Iris pigment epithelial cell (primary cell): ENCODE measurements at regions not wholly inside any gene's neighbourhood (a gene's known extent, or its start where the extent isn't known, plus 50 kb on each side); places are given as distances from the start of the nearest gene placed in this dataset.
"Not testable (repeated sequence)": the region's sequence is repeated elsewhere in the genome, so short reads cannot be mapped to it uniquely, and the experiment has no call there.

Source experiments
- DNase-seq: peaks from one replicate; pipeline ENCODE4 v3.0.0-alpha.2; 2011; ENCODE audit warnings: low read depth

DNA sequence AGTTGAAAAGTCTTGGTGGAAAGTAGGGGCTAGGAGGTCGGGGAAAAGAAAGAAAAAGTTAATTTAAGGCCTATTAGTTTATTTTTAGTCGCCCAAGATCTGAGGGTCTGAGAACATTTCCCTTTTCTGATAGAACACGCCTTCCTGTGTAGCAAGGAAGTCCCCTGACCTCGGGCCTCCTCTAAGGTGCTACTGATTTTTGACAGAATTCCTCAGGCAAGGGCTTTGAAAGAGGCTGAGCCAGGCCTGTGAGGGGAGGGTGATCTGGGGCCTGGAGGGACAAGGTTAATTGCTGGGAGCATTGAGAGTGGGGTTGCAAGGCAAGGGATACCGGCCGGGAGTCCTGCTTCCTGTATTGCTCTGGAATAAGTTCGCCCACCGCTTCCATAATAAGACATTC lies 131.4 kb upstream of the MYCN start:
- DNase-seq = no peak

DNA sequence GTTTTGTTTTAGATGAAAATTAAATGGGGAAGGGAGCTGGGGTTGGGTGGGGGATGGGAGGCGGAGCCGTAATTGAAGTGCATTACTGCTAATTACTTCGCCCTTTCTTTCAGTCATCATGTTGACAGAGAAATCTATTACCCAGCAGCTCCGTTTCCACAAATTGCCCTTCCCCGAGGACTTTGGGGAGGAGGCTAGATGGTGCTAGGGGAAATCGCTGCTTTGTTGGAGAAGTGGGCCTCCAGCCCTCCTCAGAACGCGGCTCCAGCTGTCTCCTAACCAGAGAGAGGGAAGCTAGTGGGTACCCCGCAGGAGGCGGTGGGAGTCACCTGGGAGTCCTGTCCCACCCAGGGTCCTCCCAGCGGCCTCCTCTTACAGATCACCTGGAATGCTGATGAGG lies 130.9 kb upstream of the MYCN start:
- DNase-seq = no peak

DNA sequence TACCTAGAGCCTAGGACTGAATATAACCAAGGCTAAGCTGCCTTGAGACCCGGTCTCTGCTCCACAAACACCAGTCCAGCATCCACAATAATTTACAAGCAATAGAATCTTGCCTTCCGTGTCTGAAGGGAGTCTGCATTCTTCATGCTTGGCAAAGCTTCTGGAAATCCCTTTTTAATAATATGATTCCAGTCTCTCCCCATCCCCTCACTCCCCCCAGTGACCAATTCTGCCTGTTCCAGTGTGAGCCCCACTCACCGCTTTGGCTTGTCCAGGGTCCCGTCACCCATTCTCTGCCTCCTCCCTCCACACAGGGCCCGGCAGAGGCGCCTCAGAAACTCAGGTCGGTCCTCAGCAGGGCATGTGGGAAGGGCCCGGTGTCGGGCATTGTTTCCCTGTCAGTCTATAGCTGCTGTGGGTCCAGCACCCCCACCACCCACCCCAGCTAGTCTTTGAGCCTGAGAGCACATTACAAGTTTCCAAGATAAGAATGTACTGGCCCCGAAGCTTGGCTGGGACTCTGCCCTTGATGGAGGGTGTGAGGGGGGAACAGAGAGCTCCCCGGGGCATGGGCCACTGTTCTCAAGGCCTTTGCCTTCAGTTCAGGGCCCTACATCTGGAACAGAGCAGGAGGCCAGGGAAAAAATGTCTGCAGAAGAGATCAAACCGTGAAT lies 129.7 kb upstream of the MYCN start:
- no peak for DNase-seq

DNA sequence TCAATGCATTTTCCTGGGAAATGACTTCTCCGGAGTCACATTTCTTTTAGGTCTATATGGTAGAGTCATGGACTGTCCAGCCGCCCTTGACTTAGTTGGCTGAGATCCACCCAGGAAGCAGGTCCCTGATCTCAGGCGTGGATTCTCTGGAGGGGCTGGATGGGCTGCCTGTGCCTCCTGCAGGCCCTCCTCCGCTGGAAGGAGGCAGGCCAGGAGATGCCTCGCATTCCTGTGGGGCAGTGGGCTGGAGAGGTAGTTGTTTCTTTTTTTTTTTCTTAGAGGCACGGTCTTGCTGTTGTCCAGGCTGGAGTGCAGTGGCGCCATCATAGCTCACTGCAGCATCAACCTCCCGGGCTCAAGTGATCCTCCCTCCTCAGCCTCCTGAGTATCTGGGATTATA lies 129.0 kb upstream of the MYCN start:
- peak; percentile 8 for DNase-seq

DNA sequence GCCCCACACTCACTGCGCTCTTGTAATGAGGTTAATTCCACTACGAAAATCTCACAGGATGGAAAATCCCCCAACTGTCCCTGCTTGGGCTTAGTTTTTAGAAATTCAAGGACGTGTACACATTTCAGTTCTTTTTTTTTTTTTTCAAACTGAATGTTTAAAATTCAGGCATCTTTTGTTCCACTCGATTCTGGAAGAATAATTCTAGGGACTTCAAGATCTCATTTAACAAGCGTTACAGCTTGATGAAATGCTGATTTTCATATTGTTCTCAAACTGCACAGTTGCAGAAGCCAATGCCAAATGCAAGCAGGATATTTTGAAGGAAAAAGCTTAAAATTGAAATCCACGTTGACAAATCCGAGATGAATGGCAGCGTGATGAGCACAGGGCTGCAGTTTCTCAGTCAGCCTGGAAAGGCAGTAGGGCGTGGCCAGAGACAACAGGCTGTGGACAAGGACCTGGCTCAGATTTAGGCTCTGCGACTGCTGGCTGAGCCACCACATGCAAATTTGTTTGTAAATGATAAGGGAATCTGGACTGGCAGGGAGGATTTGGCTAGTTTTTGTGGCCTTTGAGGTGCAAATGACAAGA lies 128.1 kb upstream of the MYCN start:
- no peak for DNase-seq

DNA sequence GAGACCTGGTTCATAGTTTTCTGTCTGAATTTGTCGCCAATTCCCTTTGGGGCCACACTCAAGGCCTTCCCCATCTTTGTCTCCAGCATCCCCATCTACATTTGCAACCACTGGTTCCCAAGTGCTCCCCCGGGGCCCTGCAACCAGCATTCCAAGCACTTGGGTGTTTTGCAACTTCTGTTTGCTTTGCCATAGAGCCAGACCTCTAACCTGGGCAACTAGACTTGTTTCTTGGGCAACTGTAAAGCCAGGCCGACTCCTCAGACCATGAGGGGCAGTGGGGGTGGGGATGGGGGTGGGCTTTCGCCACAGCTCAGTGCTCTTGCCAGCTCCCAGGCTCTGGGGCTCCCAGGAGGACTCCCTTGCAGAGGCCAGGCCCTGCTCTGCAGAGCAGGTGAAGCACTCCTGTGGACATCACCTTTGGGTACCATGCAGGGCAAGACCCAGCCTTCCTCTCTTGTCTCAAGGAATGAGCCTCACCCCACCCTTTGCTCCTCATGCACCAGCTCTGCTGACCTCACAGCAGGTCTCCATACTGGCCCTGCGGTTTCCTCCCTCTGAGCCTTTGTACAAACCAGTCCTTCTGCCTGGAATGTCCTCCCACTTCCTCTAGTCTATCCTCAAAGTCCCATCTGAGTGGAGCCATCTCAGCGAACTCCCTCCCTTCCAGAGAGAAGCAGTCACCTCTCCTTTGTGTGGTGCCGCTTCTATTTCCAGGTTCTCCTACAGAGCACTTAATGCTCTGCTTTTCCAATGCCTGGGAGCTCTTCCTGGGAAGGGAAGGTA lies 126.7 kb upstream of the MYCN start:
- no peak for DNase-seq

DNA sequence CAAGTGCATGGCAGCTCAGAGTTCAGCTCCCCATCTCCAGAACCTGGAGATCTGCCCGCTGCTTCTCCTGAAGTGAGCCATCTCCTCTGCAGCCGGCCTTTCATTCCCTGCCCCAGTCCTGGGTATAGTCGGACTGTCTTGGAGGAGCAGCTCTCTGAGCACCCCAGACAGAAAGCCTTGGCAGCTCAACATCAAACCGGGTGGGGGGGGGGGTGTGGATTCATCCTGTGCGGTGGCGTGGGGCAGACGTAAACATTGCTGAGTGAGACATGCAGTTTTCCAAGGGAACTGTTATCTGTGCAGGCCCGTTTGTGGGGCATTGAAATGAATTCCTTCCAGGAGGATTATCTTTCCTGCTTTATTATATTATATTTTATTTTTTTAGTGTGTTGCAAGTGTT lies 125.9 kb upstream of the MYCN start:
- no peak for DNase-seq

DNA sequence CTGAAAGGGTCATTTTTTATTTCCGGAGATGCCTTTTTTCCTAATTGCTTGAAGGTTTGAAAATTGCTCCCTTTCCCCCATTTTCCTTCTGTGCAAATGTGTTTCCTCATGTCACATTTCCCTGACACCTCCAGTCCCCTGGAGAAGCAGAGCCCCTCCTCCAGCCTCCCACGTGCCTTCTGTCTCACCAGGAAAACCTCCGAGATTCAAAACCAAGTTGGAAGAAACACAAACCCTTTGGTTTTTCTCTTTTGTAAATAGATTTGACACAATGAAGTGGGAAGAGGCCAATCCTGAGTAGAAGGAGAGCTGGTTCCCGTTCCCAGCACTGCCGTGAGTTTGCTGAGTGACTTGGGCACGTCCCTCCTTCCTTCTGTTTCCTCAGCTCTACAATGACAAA lies 125.4 kb upstream of the MYCN start:
- DNase-seq = no peak

DNA sequence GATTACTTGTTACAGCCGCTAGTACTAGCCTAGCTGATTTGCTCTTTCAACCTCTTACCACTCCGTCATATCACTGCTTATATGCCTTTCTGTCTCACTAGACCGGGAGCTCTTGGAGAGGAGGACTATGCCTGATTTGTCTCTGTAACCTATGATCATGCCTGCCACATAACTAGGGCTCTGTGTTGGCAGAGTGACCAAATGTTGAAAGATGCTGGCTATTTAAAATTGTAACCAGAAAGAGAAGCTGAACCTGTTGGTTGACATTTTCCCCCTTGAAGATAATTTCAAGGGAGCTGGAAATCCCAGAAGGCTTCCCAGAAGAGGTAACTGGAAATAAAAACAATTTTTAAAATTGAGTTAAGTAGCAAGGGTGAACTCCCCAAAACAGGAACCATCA lies 124.1 kb upstream of the MYCN start:
- no peak for DNase-seq

DNA sequence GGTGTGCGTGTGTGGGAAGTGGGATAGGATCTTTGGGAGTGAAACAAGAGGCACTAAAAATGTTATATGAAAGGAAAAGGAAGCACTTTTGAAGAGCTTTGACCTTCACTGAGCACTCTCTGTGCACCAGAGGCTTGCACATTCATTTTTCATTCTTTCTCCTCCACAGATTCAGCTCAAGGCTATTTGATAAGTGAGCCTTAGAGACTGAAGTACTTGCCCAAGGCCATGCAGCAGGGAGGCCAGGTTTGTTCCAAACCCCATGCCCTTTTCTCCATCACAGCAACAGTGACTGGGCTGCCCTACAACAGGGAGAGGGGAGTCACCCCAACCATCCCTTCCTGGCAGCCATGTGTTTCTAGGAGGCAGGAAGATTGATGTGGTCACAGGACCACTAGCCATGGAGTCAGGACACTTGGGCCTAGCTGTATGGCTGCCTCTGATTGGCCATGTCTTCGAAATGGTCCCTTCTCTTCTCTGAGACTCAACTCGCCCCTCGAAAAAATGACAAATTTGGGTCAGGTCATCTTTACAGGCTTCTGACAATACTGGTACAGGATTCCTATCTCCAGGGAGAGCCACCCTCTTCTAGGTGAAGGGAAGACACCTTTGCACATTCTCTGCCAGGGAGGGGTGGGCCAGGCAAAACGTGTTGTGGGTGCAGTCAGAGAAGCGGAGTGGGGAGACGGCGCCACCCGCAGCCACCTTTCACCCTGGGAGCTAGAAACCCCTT lies 123.5 kb upstream of the MYCN start:
- DNase-seq = no peak

DNA sequence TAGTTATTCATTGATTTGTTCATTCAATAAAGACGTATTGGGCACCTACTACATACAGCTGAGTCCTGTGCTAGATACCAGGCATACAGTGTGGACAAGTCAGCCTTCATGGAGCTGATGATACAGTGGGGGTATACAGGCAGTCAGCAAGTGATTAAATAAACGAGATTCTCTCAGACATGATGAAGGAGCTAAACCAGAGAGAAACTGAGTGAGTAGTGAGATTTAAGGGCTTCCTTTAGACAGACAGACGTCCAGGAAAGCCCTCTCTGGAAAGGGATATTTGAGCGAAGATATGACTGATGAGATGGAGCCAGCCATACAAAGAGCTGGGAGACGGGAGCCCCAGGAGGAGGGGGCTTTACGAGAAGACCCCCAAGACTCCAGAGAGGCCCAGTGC lies 122.6 kb upstream of the MYCN start:
- no peak for DNase-seq

DNA sequence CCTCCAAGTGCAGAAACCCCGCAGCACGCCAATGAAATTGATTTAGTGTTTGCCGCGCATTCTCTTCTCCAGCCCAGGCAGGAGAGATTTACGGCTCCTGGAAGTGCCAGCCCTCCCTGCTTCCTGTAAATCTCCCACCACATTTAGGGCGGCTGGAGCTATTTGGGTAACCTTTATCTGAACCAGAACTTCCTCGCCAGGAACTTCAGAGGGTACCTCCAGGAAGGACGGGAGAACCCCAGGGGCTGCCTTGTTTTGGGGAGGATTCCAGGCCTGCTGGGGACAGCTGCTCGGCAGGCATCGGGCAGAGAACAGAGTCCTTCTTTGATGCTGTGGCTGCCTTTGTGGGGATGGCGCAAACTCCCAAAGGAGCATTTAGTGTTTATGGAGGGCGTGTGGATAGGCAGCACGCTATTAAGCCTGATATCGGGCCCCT lies 122.0 kb upstream of the MYCN start:
- DNase-seq = no peak

DNA sequence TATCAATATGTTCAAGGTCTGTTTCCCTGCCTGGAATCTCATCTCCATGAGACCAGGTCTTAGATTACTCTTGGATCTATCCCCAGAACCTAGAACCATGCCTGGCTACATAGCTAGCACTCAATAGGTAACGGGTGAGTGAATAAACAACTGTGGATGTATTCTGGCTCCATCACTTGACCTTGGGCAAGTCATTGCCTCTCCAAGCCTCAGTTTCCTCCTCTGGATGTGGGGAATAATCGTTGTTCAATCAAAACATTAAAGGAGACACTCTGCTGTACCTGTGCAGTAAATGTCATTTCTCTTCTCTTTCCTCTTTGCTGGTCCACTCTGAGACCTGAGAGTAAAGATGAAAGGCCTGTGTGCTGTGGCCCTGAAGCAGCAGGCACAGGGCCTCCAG lies 121.5 kb upstream of the MYCN start:
- DNase-seq = no peak

DNA sequence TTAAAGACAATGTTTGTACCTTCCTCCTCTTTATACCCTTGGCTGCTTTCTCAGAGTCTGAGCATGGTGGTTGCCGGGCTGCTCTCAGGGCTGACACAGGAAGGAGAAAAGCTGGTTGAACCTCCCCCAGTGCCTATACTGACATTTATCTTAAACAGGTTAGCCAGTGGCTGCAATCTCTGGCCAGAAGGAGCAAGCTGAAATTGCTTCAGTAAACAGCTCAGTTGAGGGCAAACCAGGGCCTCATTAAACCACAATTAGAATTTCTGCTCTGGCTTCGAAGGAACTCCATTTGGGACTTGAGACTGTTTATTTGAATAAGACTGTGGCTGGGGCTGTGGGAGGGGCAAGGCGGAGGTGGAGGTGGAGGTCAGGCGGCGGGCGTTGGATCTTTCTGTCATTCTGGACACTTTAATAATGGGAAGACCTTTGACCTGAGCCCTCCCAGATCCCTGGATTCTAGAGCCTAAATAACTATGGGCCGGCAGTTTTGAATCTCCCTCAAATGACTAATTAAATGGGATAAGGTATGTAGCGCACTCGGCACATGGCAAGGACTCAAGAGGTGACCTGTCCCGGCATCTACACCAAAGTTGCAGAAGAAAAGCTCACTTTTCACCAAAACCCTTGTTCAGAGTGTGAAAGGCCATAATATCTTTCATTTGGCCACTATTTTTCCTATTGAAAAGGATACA lies 120.6 kb upstream of the MYCN start:
- no peak for DNase-seq

DNA sequence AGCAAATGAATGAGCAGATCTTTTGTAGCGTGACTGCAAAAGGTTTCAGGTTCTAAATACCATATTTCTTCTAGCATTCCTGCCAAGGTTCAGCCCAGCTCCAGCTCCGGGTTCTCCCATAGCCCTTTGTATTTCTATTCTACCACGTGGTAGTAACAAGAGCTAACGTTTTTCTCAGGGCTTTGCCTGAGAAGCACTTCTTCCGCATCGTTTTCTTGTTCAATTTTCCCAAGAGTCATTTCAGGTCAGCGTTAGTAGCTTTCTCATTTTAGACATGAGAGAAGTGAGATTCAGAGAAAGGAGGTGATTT lies 120.1 kb upstream of the MYCN start:
- DNase-seq = no peak

DNA sequence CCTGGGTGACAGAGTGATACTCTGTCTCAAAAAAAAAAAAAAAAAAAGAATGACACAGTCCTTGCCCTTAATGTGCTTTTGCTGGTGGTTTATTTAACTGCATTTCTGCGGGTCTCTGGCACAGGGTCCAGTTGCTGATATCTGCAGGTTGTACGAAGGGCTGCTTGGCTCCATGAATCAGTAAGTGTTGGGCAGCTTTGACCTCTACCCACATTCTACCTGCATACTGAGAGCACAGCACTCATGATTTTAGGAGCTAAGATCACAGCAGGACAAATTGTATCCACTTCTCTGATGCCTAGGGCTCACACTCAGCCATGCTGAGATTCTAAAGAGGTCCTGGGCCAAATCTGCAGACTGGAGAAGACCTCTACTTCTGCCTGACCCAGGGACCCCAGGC lies 119.4 kb upstream of the MYCN start:
- no peak for DNase-seq

DNA sequence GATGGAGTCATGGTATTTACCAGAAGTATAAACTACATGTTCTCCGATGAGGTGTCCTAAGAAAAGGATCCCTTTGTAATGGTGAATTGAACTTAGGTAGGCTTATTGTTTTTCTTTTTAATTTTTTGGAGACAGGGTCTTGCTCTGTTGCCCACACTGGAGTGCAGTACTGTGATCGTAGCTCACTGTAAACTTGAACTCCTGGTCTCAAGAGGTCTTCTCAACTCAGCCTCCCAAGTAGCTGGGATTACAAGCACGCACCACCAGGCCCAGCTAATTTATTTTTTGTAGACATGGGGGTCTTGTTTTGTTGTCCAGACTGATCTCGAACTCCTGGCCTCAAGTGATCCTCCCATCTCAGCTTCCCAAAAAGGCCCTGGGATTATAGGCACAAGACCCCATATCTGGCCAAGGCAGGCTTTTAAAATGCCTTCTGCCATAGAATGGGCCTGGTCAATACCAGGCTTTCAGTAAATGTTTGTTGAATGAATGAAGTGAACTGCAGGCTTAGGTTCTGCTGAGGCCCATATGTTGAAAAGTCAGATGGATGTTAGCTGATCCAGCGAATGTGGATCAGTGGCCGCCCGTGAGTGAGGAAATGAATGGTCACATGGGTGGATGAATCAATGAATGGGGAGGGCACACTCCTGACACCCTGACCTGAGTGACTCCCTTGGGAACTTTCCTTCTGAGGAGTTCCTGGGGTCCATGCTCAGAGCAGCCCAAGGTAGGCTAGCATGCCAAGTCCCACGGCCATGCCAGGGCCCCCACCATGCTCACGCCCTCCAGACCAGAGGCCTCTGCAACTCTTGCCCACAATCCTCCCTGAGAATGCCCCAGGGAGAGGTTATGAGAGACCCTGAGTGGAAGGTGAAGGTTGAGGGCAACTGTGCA lies 118.0 kb upstream of the MYCN start:
- DNase-seq = no peak

DNA sequence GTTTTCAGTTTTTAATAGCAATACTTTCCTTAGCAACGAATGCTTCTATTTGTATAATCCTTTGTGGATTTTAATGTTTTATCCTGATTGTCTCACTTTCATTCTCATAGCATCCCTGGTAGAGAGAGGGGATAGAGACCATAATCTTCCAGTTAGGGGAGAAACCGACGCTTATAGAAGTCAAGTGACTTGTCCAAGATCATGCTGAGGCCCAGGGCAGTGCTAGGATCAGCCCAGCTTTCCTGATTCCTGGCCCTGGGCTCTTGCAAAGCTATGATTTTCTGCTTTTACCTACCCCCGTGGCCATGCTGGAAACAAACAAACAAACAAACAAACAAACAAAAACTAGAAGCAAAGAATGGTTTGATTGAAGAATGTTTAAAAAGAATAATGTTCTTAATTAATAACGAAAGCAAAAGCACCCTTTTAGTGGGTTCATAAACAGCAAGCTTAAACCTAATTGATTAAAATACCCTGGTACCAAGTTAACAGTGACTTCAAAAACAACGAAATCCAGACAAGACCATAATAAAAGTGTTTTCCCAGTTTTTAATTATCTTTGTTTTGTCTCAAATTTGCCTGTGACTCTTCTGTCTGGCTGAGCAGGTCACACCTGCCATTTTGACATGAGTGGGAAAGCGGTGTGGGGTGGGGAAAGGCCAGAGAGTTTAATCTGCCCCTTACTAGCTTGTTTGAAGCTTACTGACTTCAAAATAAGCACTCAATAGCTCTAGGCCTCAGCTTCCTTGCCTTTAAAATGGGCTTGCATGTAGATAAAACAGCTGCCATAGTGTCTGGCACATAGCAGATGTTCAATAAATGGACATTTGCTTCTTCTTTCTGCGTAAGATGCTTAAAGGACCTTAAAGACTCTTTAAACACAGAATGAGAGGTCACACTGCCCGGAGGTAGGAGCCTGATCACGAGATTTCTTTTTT lies 116.6 kb upstream of the MYCN start:
- DNase-seq = no peak

DNA sequence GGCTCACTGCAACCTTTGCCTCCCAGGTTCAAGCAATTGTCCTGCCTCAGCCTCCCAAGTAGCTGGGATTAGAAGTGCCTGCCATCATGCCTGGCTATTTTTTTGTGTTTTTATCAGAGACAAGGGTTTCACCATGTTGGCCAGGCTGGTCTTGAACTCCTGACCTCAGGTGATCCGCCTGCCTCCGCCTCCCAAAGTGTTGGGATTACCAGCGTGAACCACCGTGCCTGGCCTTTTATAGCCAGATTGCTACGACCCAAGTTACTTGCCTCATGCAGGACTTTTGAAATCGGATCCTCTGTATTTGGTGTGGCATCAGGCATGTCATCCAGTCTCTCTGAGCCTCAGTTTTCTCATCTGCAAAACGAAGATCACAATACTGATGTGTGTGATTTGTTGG lies 115.9 kb upstream of the MYCN start:
- DNase-seq = not testable (repeated sequence)

DNA sequence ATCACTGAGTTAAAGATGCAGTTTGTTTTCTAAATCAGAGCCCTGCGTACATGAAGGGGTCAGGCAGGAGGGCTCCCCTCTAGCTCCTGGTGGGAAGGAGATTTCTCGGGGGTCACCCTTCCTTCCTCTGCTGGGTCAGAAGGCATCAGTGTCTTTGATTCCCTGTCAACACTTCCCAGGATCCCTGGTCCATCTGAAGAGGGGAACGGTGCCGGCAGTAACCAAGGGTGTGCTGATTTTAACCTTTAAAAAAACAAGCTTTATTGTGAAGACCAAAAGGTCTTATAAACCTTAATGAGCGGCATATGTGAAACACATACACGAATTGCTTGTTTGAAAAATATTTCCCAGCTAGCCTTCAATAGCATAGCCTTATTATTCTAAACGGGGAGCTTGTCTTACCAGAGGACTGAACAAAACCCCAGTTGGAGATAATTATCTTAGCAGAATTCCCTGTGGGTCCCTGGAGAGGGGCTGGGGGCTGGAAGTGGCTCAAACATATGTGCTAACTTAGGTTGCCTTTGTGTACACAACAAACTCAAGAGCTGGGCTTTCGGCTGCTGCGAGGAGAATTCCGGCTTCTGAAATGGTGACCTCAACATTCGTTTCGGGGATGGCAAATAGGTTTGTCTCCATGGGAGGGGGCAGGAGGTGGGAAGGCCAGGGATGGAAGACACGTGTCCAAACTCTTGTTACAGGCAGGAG lies 114.9 kb upstream of the MYCN start:
- no peak for DNase-seq
